T-helper 2 cell treated with Interferon-gamma antibody and Interleukin-4, amounts not matched to agents 5 μg/mL and 100 μg/mL, for 36 hours (primary cell): ENCODE measurements at regions not wholly inside any gene's neighbourhood (a gene's known extent, or its start where the extent isn't known, plus 50 kb on each side); places are given as distances from the start of the nearest gene placed in this dataset.

Experiments
- DNase-seq: peaks from one replicate; pipeline ENCODE4 v3.0.0; 2021; ENCODE audit warnings: low spot score
- H3K27ac Mint-ChIP-seq: one replicate; pipeline ENCODE4 v1.8.0; 2021; ENCODE audit warnings: mild to moderate bottlenecking, mixed read lengths
- H3K27me3 Mint-ChIP-seq: one replicate; pipeline ENCODE4 v1.8.0; 2021; ENCODE audit warnings: low read depth, mixed read lengths
- H3K36me3 Mint-ChIP-seq: one replicate; pipeline ENCODE4 v1.8.0; 2021; ENCODE audit warnings: low read depth, mixed read lengths
- H3K4me1 Mint-ChIP-seq: one replicate; pipeline ENCODE4 v1.8.0; 2021; ENCODE audit warnings: low read depth, mixed read lengths
- H3K4me3 Mint-ChIP-seq: one replicate; pipeline ENCODE4 v1.8.0; 2022; ENCODE audit warnings: mild to moderate bottlenecking, moderate library complexity, mixed read lengths
- H3K9me3 Mint-ChIP-seq: one replicate; pipeline ENCODE4 v1.8.0; 2021; ENCODE audit warnings: mixed read lengths

GRCh38 chr20:52348434-52348833 is 156.9 kb upstream of the ZFP64 start:
- no peak overlapping the region for H3K4me3 Mint-ChIP-seq
- no peak overlapping the region for H3K27ac Mint-ChIP-seq
- no peak for DNase-seq
- H3K4me1 Mint-ChIP-seq = no peaks in the 10 kb centered on the region
- H3K9me3 Mint-ChIP-seq = no peaks in the 10 kb centered on the region
- H3K27me3 Mint-ChIP-seq = no peaks in the 10 kb centered on the region
- H3K36me3 Mint-ChIP-seq = no peaks in the 10 kb centered on the region

DNA sequence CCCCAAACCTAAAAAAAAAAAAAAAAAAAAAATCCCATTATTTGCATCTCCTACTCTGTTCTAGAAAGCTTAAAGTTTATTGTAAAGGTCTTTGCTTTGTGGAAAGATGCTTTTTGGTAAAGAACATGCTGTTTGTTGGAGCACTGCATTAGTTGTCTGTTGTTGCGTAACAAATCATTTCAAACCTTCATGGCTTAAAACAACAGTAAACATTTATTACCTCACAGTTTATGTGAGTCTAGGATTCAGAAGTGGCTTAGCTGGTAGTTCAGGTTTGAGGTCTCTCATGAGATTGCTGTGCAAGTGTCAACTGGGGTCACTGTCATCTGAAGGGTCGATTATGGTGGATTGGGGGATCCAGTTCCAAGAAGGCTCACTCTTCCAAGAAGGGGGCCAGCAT is 155.2 kb upstream of the ZFP64 start:
- no peaks in the 10 kb centered on the region for H3K4me1 Mint-ChIP-seq

GRCh38 chr20:52342913-52343312 is 151.3 kb upstream of the ZFP64 start:
- Mint-ChIP-seq H3K9me3 (no peaks in the 10 kb centered on the region), H3K4me1 (no peaks in the 10 kb centered on the region), H3K27me3 (no peaks in the 10 kb centered on the region), H3K27ac (no peak overlapping the region), H3K36me3 (no peaks in the 10 kb centered on the region), H3K4me3 (no peak overlapping the region)
- no peak for DNase-seq

More for the DNA sequence above, 155.2 kb upstream of the ZFP64 start:
- no peak overlapping the region for H3K27ac Mint-ChIP-seq
- H3K36me3 Mint-ChIP-seq = no peaks in the 10 kb centered on the region
- no peaks in the 10 kb centered on the region for H3K9me3 Mint-ChIP-seq
- no peaks in the 10 kb centered on the region for H3K27me3 Mint-ChIP-seq
- no peak overlapping the region for H3K4me3 Mint-ChIP-seq
- DNase-seq = no peak

DNA sequence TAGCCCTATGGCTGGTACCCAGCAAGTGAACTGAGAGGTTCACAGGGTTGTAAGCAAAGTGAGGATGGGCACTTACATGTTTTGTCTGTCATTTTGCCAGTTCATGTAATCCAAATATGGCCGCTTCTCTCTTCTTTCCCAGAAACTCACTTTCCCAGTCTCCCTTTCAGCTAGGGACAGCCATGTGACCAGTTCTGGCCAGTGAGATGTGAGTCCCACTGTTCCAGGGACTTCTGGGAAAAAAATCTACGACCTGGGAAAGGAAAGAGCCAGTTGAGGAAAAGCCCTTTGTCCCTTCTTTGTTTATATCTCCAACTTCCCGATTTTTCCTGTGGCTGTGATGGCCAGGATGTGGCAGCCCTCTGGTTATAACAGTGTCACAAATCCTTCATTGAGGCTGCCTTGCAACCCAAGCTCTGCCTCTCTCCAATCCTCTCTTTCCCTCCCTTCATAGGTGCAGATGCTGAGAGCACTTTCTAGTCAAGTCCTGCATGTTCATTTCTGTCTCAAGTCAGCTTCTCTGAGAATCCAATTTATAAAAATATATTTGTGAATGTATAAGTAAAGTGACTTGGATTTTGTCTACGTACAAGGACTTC is 148.6 kb upstream of the ZFP64 start:
- Mint-ChIP-seq H3K36me3 (no peaks in the 10 kb centered on the region), H3K4me3 (no peak overlapping the region), H3K9me3 (no peaks in the 10 kb centered on the region), H3K27ac (no peak overlapping the region), H3K27me3 (no peaks in the 10 kb centered on the region), H3K4me1 (no peaks in the 10 kb centered on the region)
- DNase-seq = no peak

GRCh38 chr20:52332649-52333250 is 141.2 kb upstream of the ZFP64 start:
- Mint-ChIP-seq H3K27ac (no peak overlapping the region), H3K36me3 (no peaks in the 10 kb centered on the region), H3K27me3 (no peaks in the 10 kb centered on the region), H3K4me1 (no peaks in the 10 kb centered on the region), H3K4me3 (no peak overlapping the region), H3K9me3 (no peaks in the 10 kb centered on the region)
- DNase-seq = no peak

DNA sequence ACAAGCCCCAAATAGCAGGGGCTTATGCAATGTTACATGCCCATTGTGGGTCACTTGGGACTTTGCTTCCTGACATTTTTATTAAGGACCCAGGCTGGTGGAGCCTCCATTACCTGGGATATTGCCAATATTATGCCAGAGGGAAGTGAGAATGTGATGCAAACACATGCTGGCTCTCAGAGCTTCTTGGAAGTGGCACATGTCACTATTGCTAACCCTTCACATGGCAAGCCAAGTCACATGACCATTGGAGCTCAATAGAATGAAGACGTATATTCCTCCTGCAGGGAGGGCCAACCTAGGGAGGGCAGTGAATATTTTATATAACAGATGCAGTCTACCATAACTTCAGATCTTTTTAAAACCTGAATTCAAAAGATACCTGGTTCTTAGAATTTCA is 140.7 kb upstream of the ZFP64 start:
- no peaks in the 10 kb centered on the region for H3K9me3 Mint-ChIP-seq
- H3K27me3 Mint-ChIP-seq = no peaks in the 10 kb centered on the region
- no peak overlapping the region for H3K27ac Mint-ChIP-seq
- no peaks in the 10 kb centered on the region for H3K4me1 Mint-ChIP-seq
- DNase-seq = no peak
- no peak overlapping the region for H3K4me3 Mint-ChIP-seq
- no peaks in the 10 kb centered on the region for H3K36me3 Mint-ChIP-seq

- H3K27ac Mint-ChIP-seq = no peak overlapping the region
- H3K36me3 Mint-ChIP-seq = no peaks in the 10 kb centered on the region
- no peaks in the 10 kb centered on the region for H3K9me3 Mint-ChIP-seq
- DNase-seq = no peak
- no peak overlapping the region for H3K4me3 Mint-ChIP-seq
- no peaks in the 10 kb centered on the region for H3K27me3 Mint-ChIP-seq
- H3K4me1 Mint-ChIP-seq = no peaks in the 10 kb centered on the region
Observed at GRCh38 chr20:52331655-52332054, 140.1 kb upstream of the ZFP64 start.

GRCh38 chr20:52321396-52321795 is 129.8 kb upstream of the ZFP64 start:
- H3K9me3 Mint-ChIP-seq = no peaks in the 10 kb centered on the region
- H3K4me1 Mint-ChIP-seq = no peaks in the 10 kb centered on the region
- H3K36me3 Mint-ChIP-seq = no peaks in the 10 kb centered on the region
- no peak overlapping the region for H3K4me3 Mint-ChIP-seq
- H3K27me3 Mint-ChIP-seq = no peaks in the 10 kb centered on the region
- no peak overlapping the region for H3K27ac Mint-ChIP-seq
- no peak for DNase-seq

DNA sequence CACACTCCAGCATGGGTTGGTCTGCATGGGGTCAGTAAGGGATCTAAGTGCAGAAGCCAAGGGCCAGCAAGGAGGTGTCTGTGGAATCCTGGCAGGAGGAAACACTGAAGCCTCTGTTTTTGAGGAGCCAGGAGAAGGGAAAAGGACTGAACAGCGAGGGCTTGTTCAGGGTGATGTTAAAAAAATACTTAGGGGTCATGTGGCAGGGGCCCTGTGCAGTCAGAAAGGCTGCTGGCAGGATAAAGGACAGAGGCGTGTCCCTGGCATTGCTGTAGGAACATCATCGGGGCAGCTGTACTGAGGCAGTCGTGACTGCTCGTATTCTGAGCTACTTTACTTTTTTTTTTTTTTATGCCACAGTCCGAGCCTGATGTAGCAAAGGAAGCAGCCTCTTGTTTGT is 127.1 kb upstream of the ZFP64 start:
- no peak overlapping the region for H3K27ac Mint-ChIP-seq
- no peaks in the 10 kb centered on the region for H3K36me3 Mint-ChIP-seq
- H3K9me3 Mint-ChIP-seq = no peaks in the 10 kb centered on the region
- peaks cover 2% of the 10 kb centered on the region for H3K4me1 Mint-ChIP-seq
- H3K27me3 Mint-ChIP-seq = no peaks in the 10 kb centered on the region
- H3K4me3 Mint-ChIP-seq = no peak overlapping the region
- no peak for DNase-seq

GRCh38 chr20:52313341-52313963 is 121.9 kb upstream of the ZFP64 start:
- no peak overlapping the region for H3K4me3 Mint-ChIP-seq
- H3K27ac Mint-ChIP-seq = no peak overlapping the region
- no peak for DNase-seq
- H3K36me3 Mint-ChIP-seq = no peaks in the 10 kb centered on the region
- H3K4me1 Mint-ChIP-seq = peaks cover 2% of the 10 kb centered on the region
- no peaks in the 10 kb centered on the region for H3K9me3 Mint-ChIP-seq
- H3K27me3 Mint-ChIP-seq = peaks cover 1% of the 10 kb centered on the region

- H3K27ac Mint-ChIP-seq = no peak overlapping the region
- peaks cover 1% of the 10 kb centered on the region for H3K27me3 Mint-ChIP-seq
- no peaks in the 10 kb centered on the region for H3K36me3 Mint-ChIP-seq
- peaks cover 7% of the 10 kb centered on the region for H3K4me1 Mint-ChIP-seq
- H3K9me3 Mint-ChIP-seq = no peaks in the 10 kb centered on the region
- peak; percentile 10 for DNase-seq
- H3K4me3 Mint-ChIP-seq = no peak overlapping the region
Observed at GRCh38 chr20:52312132-52312729, 120.7 kb upstream of the ZFP64 start.

- Mint-ChIP-seq H3K4me3 (no peak overlapping the region), H3K9me3 (no peaks in the 10 kb centered on the region), H3K27ac (no peak overlapping the region), H3K36me3 (no peaks in the 10 kb centered on the region), H3K27me3 (peaks cover 1% of the 10 kb centered on the region), H3K4me1 (peaks cover 11% of the 10 kb centered on the region)
- no peak for DNase-seq
Observed at GRCh38 chr20:52311209-52311794, 119.7 kb upstream of the ZFP64 start.

GRCh38 chr20:52309181-52309580 is 117.6 kb upstream of the ZFP64 start:
- peaks cover 1% of the 10 kb centered on the region for H3K27me3 Mint-ChIP-seq
- no peak overlapping the region for H3K27ac Mint-ChIP-seq
- H3K4me3 Mint-ChIP-seq = no peak overlapping the region

GRCh38 chr20:52306477-52306876 is 114.9 kb upstream of the ZFP64 start:
- H3K27ac Mint-ChIP-seq = no peak overlapping the region
- no peak overlapping the region for H3K4me3 Mint-ChIP-seq
- H3K9me3 Mint-ChIP-seq = no peaks in the 10 kb centered on the region

More at GRCh38 chr20:52309181-52309580, 117.6 kb upstream of the ZFP64 start:
- Mint-ChIP-seq H3K4me1 (peaks cover 19% of the 10 kb centered on the region), H3K36me3 (no peaks in the 10 kb centered on the region), H3K9me3 (no peaks in the 10 kb centered on the region)
- no peak for DNase-seq

More at GRCh38 chr20:52306477-52306876, 114.9 kb upstream of the ZFP64 start:
- DNase-seq = no peak
- H3K4me1 Mint-ChIP-seq = peaks cover 32% of the 10 kb centered on the region
- peaks cover 3% of the 10 kb centered on the region for H3K27me3 Mint-ChIP-seq
- H3K36me3 Mint-ChIP-seq = no peaks in the 10 kb centered on the region
